Cardiac muscle cell (in vitro differentiated cells and primary cell): ENCODE measurements at regions not wholly inside any gene's neighbourhood (a gene's known extent, or its start where the extent isn't known, plus 50 kb on each side); places are given as distances from the start of the nearest gene placed in this dataset.

ENCODE experiments used
- DNase-seq, 2 donors: peaks; one replicate each; pipeline versions ENCODE4 v3.0.0 to v3.0.0-alpha.2; 2010 to 2017; ENCODE audit warnings: low read depth in 1 of 2, low spot score in 1 of 2
- H3K27ac ChIP-seq: fragments of 200-600 bp; sonication (generic); 2 replicates; pipeline ENCODE4 v1.5.1; 2016
- H3K27me3 ChIP-seq: fragments of 200-600 bp; sonication (generic); 2 replicates; pipeline ENCODE4 v1.6.0; 2016; ENCODE audit warnings: control low read depth
- H3K36me3 ChIP-seq: fragments of 200-600 bp; sonication (generic); 2 replicates; pipeline ENCODE4 v1.5.1; 2016; ENCODE audit warnings: control low read depth
- H3K4me1 ChIP-seq: fragments of 200-600 bp; sonication (generic); 2 replicates; pipeline ENCODE4 v1.8.1; 2017; ENCODE audit warnings: low read depth, mild to moderate bottlenecking, mixed run types
- H3K4me3 ChIP-seq: fragments of 200-600 bp; sonication (generic); 2 replicates; pipeline ENCODE4 v1.5.1; 2016; ENCODE audit warnings: mild to moderate bottlenecking
- H3K9me3 ChIP-seq: fragments of 200-600 bp; sonication (generic); 2 replicates; pipeline ENCODE4 v1.5.1; 2017; ENCODE audit warnings: low read depth, mild to moderate bottlenecking, control low read depth
- CTCF ChIP-seq: IDR thresholded peaks from 2 replicates; pipeline ENCODE4 v1.5.1; 2012; ENCODE audit warnings: low read depth, mild to moderate bottlenecking, low read length

GRCh38 chr9:85199866-85200495, 530.5 kb downstream of the NTRK2 start:
- Histone ChIP-seq H3K4me1 (no peaks in the 10 kb centered on the region), H3K27ac (no peak overlapping the region), H3K4me3 (no peak overlapping the region), H3K9me3 (no peaks in the 10 kb centered on the region), H3K36me3 (no peaks in the 10 kb centered on the region), H3K27me3 (no peaks in the 10 kb centered on the region)
- no peak for DNase-seq
- no peak for TF ChIP-seq CTCF

GRCh38 chr9:85192750-85193149, 523.2 kb downstream of the NTRK2 start:
- no peak for TF ChIP-seq CTCF
- Histone ChIP-seq H3K4me1 (no peaks in the 10 kb centered on the region), H3K9me3 (no peaks in the 10 kb centered on the region), H3K4me3 (no peak overlapping the region), H3K27me3 (no peaks in the 10 kb centered on the region), H3K36me3 (no peaks in the 10 kb centered on the region), H3K27ac (no peak overlapping the region)
- no peak for DNase-seq

- H3K36me3 ChIP-seq, result no peaks in the 10 kb centered on the region
- no peaks in the 10 kb centered on the region for H3K4me1 ChIP-seq
- TF ChIP-seq CTCF, result no peak
- no peak overlapping the region for H3K4me3 ChIP-seq
- H3K9me3 ChIP-seq, result no peaks in the 10 kb centered on the region
- H3K27ac ChIP-seq, result no peak overlapping the region
- DNase-seq, result no peak
- H3K27me3 ChIP-seq, result no peaks in the 10 kb centered on the region
These were observed 516.7 kb downstream of the NTRK2 start for GRCh38 chr9:85186218-85186585.

- H3K36me3 ChIP-seq, result no peaks in the 10 kb centered on the region
- H3K27me3 ChIP-seq, result no peaks in the 10 kb centered on the region
- H3K4me1 ChIP-seq, result no peaks in the 10 kb centered on the region
- H3K9me3 ChIP-seq, result no peaks in the 10 kb centered on the region
- H3K4me3 ChIP-seq, result no peak overlapping the region
- DNase-seq, result no peak
- TF ChIP-seq CTCF, result no peak
- H3K27ac ChIP-seq, result no peak overlapping the region
These were observed 516.1 kb downstream of the NTRK2 start for GRCh38 chr9:85185486-85186217.

GRCh38 chr9:85182383-85182782, 512.9 kb downstream of the NTRK2 start:
- Histone ChIP-seq H3K27ac (no peak overlapping the region), H3K4me1 (peaks cover 4% of the 10 kb centered on the region), H3K4me3 (no peak overlapping the region), H3K36me3 (no peaks in the 10 kb centered on the region), H3K9me3 (no peaks in the 10 kb centered on the region), H3K27me3 (no peaks in the 10 kb centered on the region)
- TF ChIP-seq CTCF, result no peak
- peak in 1 of 2 donors; percentile 33 for DNase-seq
